ENCODE measurements at regions not wholly inside any gene's neighbourhood (a gene's known extent, or its start where the extent isn't known, plus 50 kb on each side); places are given as distances from the start of the nearest gene placed in this dataset.

DNA sequence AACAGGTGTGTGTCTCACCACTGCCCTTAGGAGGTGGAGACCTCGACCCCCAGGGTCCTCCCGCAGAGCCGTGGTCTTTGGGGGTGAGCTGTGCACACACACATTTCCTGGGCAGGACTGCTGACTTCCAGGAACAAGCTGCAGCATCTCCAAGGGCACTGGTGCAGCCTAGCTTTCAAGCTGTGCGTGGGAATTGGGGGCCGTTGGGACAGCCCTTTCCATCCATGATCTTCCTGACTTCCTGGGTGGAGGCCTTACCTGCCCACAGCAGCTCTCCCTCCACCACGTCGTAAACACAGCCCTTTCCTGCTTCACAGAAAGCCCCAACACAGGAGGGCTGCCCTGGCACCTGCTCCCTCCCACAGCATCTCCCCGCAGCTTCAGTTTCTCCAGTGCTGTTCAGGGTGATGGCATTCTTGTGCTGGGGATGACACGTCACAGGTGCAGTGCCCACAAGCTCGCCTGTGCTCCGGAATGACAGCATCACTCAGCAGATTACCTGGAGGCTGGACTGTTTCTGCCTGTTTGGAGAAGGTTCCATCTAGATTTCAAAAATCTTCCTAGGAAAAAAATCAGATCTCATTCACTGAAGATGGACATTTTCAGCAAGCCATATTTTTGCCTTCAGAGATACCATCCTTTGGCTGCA lies 208.0 kb upstream of the PPP2R2D start:
- peaks cover 2% of the 10 kb centered on the region for H3K9me3 ChIP-seq (ENCODE audit: severe bottlenecking)
- ATAC-seq (ENCODE audit: low read depth): no peak
- H3K4me3 ChIP-seq (ENCODE audit: severe bottlenecking): no peak overlapping the region
- H3K27me3 ChIP-seq (ENCODE audit: insufficient read depth, poor library complexity, severe bottlenecking): peaks cover 8% of the 10 kb centered on the region
- TF ChIP-seq, protein P1, sequence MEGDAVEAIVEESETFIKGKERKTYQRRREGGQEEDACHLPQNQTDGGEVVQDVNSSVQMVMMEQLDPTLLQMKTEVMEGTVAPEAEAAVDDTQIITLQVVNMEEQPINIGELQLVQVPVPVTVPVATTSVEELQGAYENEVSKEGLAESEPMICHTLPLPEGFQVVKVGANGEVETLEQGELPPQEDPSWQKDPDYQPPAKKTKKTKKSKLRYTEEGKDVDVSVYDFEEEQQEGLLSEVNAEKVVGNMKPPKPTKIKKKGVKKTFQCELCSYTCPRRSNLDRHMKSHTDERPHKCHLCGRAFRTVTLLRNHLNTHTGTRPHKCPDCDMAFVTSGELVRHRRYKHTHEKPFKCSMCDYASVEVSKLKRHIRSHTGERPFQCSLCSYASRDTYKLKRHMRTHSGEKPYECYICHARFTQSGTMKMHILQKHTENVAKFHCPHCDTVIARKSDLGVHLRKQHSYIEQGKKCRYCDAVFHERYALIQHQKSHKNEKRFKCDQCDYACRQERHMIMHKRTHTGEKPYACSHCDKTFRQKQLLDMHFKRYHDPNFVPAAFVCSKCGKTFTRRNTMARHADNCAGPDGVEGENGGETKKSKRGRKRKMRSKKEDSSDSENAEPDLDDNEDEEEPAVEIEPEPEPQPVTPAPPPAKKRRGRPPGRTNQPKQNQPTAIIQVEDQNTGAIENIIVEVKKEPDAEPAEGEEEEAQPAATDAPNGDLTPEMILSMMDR (IDR thresholded peaks at IDR 0.05; ENCODE audit: poor library complexity, severe bottlenecking): no peak
- H3K4me1 ChIP-seq (ENCODE audit: insufficient read depth, poor library complexity, severe bottlenecking): no peaks in the 10 kb centered on the region
- no peak for DNase-seq (ENCODE audit: low spot score)
- no peak overlapping the region for H3K27ac ChIP-seq (ENCODE audit: poor library complexity, severe bottlenecking)
- no peaks in the 10 kb centered on the region for H3K36me3 ChIP-seq (ENCODE audit: low read depth)

DNA sequence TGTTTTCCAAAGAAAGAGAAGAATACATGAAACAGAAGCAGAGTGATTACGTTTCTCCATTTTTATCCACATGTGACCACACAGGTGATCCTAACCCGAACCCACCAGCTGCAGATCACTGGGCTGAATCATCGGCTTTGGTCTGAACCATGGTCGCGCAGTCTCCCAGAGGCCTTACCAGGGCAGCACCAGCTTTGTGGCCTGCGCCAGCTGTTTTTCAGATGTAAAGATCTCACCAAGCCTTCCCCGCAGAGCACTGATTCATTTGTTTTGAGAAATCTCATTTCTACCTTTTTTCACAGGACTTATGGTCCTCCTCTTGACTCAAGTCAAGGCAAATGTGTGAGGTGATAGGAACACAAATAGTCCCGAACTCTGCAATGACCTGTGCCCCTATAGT lies 207.0 kb upstream of the PPP2R2D start:
- Histone ChIP-seq H3K4me3 (ENCODE audit: severe bottlenecking) (no peak overlapping the region), H3K27ac (ENCODE audit: poor library complexity, severe bottlenecking) (no peak overlapping the region), H3K9me3 (ENCODE audit: severe bottlenecking) (peaks cover 2% of the 10 kb centered on the region), H3K36me3 (ENCODE audit: low read depth) (no peaks in the 10 kb centered on the region), H3K4me1 (ENCODE audit: insufficient read depth, poor library complexity, severe bottlenecking) (no peaks in the 10 kb centered on the region), H3K27me3 (ENCODE audit: insufficient read depth, poor library complexity, severe bottlenecking) (peaks cover 14% of the 10 kb centered on the region)
- ATAC-seq (ENCODE audit: low read depth) (no peak), DNase-seq (ENCODE audit: low spot score) (no peak)
- TF ChIP-seq, protein P1 (IDR thresholded peaks at IDR 0.05; ENCODE audit: poor library complexity, severe bottlenecking): no peak

DNA sequence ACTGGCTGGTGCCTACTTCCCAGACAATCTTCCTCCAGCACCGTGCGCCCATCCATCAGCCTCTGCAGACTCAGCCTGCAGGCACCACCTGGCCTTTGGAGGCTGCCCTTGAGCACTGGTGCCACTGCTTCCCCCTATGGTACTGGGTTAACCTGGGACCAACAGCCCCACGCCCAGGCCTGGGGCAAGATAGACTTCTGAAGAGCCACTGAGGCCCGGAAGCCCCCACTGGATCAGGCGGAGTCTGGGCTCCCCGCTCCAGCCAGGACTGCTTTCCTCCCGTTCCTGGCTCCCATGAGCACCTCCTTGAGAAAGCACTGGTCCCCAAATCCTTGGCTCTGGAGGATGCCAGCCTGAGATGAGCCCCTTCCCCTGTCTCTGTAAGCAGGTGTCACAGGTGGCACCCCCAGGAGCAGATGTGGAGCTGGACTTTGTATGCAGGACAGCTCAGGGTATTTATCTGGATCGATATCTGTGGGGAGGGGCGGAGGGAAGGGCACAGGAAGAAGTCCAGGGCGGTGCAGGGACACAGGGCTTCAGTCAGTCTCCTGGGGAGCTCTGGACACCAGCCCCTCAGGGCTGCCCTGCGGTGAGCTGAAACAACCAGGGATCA lies 206.5 kb upstream of the PPP2R2D start:
- Histone ChIP-seq H3K27ac (ENCODE audit: poor library complexity, severe bottlenecking) (no peak overlapping the region), H3K4me3 (ENCODE audit: severe bottlenecking) (no peak overlapping the region), H3K36me3 (ENCODE audit: low read depth) (no peaks in the 10 kb centered on the region), H3K9me3 (ENCODE audit: severe bottlenecking) (peaks cover 2% of the 10 kb centered on the region), H3K27me3 (ENCODE audit: insufficient read depth, poor library complexity, severe bottlenecking) (peaks cover 14% of the 10 kb centered on the region), H3K4me1 (ENCODE audit: insufficient read depth, poor library complexity, severe bottlenecking) (no peaks in the 10 kb centered on the region)
- TF ChIP-seq, protein P1 (IDR thresholded peaks at IDR 0.05; ENCODE audit: poor library complexity, severe bottlenecking): no peak
- ATAC-seq (ENCODE audit: low read depth) (no peak), DNase-seq (ENCODE audit: low spot score) (no peak)

DNA sequence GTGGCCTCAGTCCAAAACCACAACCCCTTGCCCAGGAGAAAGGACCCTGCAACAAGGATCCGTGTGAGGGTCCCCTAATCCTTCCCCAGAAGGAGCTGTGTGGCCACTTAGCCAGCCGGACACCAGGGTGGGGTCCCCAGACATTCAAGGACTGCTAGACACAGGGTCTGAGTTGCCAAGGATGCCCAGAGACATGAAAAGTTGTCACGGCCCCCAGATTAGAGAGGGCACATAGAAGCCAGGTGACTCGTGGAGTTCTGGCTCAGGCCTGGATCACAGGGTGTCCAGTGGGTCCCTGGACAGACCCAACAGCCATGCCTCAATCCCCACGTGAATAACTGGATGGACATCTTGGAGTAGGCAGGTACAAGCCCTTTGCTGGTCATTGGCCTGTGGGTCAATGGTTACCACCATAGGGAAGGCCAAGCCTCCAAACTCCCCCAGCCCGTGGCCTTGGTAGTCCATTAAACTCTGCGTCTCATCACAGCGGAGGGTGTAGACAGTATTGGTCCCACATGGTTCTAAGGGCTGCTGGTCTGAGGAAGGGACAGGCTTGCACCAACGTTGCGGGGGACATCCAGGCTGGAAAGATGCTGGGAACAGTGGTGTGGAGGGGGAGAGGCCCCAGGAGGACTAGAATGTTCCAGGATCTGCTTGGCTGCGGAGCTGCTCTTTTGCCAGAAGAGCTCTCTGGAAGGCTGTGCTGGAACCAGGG lies 205.9 kb upstream of the PPP2R2D start:
- Histone ChIP-seq H3K4me3 (ENCODE audit: severe bottlenecking) (no peak overlapping the region), H3K36me3 (ENCODE audit: low read depth) (no peaks in the 10 kb centered on the region), H3K9me3 (ENCODE audit: severe bottlenecking) (peaks cover 2% of the 10 kb centered on the region), H3K27ac (ENCODE audit: poor library complexity, severe bottlenecking) (no peak overlapping the region), H3K27me3 (ENCODE audit: insufficient read depth, poor library complexity, severe bottlenecking) (peaks cover 14% of the 10 kb centered on the region), H3K4me1 (ENCODE audit: insufficient read depth, poor library complexity, severe bottlenecking) (no peaks in the 10 kb centered on the region)
- no peak for ATAC-seq (ENCODE audit: low read depth)
- TF ChIP-seq, protein P1 (IDR thresholded peaks at IDR 0.05; ENCODE audit: poor library complexity, severe bottlenecking): no peak
- no peak for DNase-seq (ENCODE audit: low spot score)
